ENCODE measurements at regions not wholly inside any gene's neighbourhood (a gene's known extent, or its start where the extent isn't known, plus 50 kb on each side); places are given as distances from the start of the nearest gene placed in this dataset.

GRCh38 chr5:2913281-2913680 is 161.8 kb upstream of the IRX2 start:
- no peak for TF ChIP-seq CTCF (conservative IDR thresholded peaks at IDR 0.05; ENCODE audit: low read depth)
- ChIA-PET POLR2A (ENCODE audit: low non-redundant PET) (no interaction called here), CTCF (interaction anchor here (0.5 to 0.6 kb wide), 2 partner anchors 112 to 322 kb away, joined by 3 to 4 read pairs; no protein-coding TSS in a partner anchor)
- no peak overlapping the region for H3K27ac ChIP-seq
- DNase-seq (ENCODE audit: low spot score) = no peak

GRCh38 chr5:2912741-2913140 is 161.3 kb upstream of the IRX2 start:
- POLR2A ChIA-PET (ENCODE audit: low non-redundant PET) = no interaction called here
- H3K27ac ChIP-seq = no peak overlapping the region
- TF ChIP-seq CTCF (conservative IDR thresholded peaks at IDR 0.05; ENCODE audit: low read depth) = no peak
- CTCF ChIA-PET = no interaction called here
- DNase-seq (ENCODE audit: low spot score) = no peak

- ChIA-PET POLR2A (ENCODE audit: low non-redundant PET) (no interaction called here), CTCF (no interaction called here)
- TF ChIP-seq CTCF (conservative IDR thresholded peaks at IDR 0.05; ENCODE audit: low read depth) = no peak
- no peak for DNase-seq (ENCODE audit: low spot score)
- H3K27ac ChIP-seq = no peak overlapping the region
Measured at GRCh38 chr5:2910401-2911175, 159.1 kb upstream of the IRX2 start.

- CTCF ChIA-PET = interaction anchor here (0.6 kb wide), 2 partner anchors 140 to 1790 kb away, joined by 3 to 4 read pairs; no protein-coding TSS in a partner anchor
- H3K27ac ChIP-seq = no peak overlapping the region
- POLR2A ChIA-PET (ENCODE audit: low non-redundant PET) = no interaction called here
- TF ChIP-seq CTCF (conservative IDR thresholded peaks at IDR 0.05; ENCODE audit: low read depth) = no peak
- no peak for DNase-seq (ENCODE audit: low spot score)
Measured at GRCh38 chr5:2909035-2909434, 157.6 kb upstream of the IRX2 start.

- CTCF ChIA-PET = interaction anchor here (0.6 kb wide), 3 partner anchors 53 to 1791 kb away, joined by 3 to 4 read pairs (median 3); no protein-coding TSS in a partner anchor
- no peak for TF ChIP-seq CTCF (conservative IDR thresholded peaks at IDR 0.05; ENCODE audit: low read depth)
- DNase-seq (ENCODE audit: low spot score) = no peak
- POLR2A ChIA-PET (ENCODE audit: low non-redundant PET) = no interaction called here
- H3K27ac ChIP-seq = no peak overlapping the region
Measured at GRCh38 chr5:2908086-2908485, 156.6 kb upstream of the IRX2 start.

- no peak overlapping the region for H3K27ac ChIP-seq
- ChIA-PET POLR2A (ENCODE audit: low non-redundant PET) (no interaction called here), CTCF (no interaction called here)
- no peak for TF ChIP-seq CTCF (conservative IDR thresholded peaks at IDR 0.05; ENCODE audit: low read depth)
- no peak for DNase-seq (ENCODE audit: low spot score)
Measured at GRCh38 chr5:2906302-2907090, 155.0 kb upstream of the IRX2 start.
